ENCODE measurements at regions not wholly inside any gene's neighbourhood (a gene's known extent, or its start where the extent isn't known, plus 50 kb on each side); places are given as distances from the start of the nearest gene placed in this dataset.

DNA sequence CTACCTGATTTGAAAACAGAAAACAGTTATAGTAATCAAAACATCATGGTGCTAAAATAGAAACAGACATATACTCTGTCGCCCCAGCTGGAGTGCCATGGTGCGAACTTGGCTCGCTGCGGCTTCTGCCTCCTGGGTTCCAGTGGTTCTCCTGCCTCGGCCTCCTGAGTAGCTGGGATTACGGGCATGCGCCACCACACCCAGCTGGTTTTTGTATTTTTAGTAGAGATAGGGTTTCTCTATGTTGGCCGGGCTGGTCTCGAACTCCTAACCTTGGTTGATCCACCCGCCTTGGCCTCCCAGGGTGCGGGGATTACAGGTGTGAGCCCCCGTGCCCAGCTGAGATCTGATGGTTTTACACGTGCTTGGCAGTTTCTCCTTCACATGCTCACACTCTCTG, 495.9 kb downstream of the ANXA1 start:
- TF ChIP-seq, protein P1, sequence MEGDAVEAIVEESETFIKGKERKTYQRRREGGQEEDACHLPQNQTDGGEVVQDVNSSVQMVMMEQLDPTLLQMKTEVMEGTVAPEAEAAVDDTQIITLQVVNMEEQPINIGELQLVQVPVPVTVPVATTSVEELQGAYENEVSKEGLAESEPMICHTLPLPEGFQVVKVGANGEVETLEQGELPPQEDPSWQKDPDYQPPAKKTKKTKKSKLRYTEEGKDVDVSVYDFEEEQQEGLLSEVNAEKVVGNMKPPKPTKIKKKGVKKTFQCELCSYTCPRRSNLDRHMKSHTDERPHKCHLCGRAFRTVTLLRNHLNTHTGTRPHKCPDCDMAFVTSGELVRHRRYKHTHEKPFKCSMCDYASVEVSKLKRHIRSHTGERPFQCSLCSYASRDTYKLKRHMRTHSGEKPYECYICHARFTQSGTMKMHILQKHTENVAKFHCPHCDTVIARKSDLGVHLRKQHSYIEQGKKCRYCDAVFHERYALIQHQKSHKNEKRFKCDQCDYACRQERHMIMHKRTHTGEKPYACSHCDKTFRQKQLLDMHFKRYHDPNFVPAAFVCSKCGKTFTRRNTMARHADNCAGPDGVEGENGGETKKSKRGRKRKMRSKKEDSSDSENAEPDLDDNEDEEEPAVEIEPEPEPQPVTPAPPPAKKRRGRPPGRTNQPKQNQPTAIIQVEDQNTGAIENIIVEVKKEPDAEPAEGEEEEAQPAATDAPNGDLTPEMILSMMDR (IDR thresholded peaks at IDR 0.05): no peak
- TF ChIP-seq POLR2A (IDR thresholded peaks at IDR 0.05): no peak

All from testis (tissue), 2 donors.